CD4-positive, alpha-beta T cell (primary cell): ENCODE measurements at regions not wholly inside any gene's neighbourhood (a gene's known extent, or its start where the extent isn't known, plus 50 kb on each side); places are given as distances from the start of the nearest gene placed in this dataset.

Source experiments
- ATAC-seq: fragments of 200-7000 bp; cut with Tn5 transposase; one replicate; pipeline ENCODE4 v1.10.0; 2022; ENCODE audit warnings: mild to moderate bottlenecking; ENCODE audit not compliant: poor library complexity
- CTCF ChIA-PET: fragments of 350-600 bp; sonication (Branson Sonifier 250); formaldehyde crosslinking; loops from one replicate; lab custom pipeline; 2021; ENCODE audit warnings: antibody characterized with exemption, inconsistent platforms; lab: Charles Lee
- POLR2A ChIA-PET: fragments of 350-600 bp; sonication (Branson Sonifier 250); formaldehyde crosslinking; loops from one replicate; lab custom pipeline; 2021; ENCODE audit warnings: antibody characterized with exemption, inconsistent platforms; lab: Charles Lee
- DNase-seq, 14 experiments: peaks; one replicate each; pipeline ENCODE4 v3.0.0-alpha.2; 2013 to 2020; ENCODE audit warnings: mixed read lengths in 2 of 14
- H3K27ac ChIP-seq, 2 donors: one replicate each; pipeline versions ENCODE4 v1.5.1 to v1.7.0; 2013; ENCODE audit warnings: low read length in 2 of 2, low read depth in 1 of 2, mild to moderate bottlenecking in 1 of 2
- H3K27me3 ChIP-seq, 2 experiments: 1 replicate in 1 of 2; 2 replicates in 1 of 2; pipeline versions ENCODE4 v1.6.1 to v1.7.0; 2013; ENCODE audit warnings: low read length in 2 of 2, control low read depth in 1 of 2, mild to moderate bottlenecking in 1 of 2, moderate library complexity in 1 of 2; ENCODE audit not compliant: insufficient read depth in 2 of 2, control insufficient read depth in 1 of 2
- H3K36me3 ChIP-seq: one replicate; pipeline ENCODE4 v1.6.1; 2013; ENCODE audit warnings: low read length, control low read depth; ENCODE audit not compliant: insufficient read depth
- H3K4me1 ChIP-seq: one replicate; pipeline ENCODE4 v1.6.1; 2013; ENCODE audit warnings: low read length, control low read depth; ENCODE audit not compliant: insufficient read depth
- H3K4me3 ChIP-seq: one replicate; pipeline ENCODE4 v1.5.1; 2013; ENCODE audit warnings: mild to moderate bottlenecking, low read length, moderate library complexity
- H3K9me3 ChIP-seq, 2 experiments: 1 replicate in 1 of 2; 2 replicates in 1 of 2; pipeline versions ENCODE4 v1.6.1 to v1.7.0; 2013; ENCODE audit warnings: low read length in 2 of 2, mild to moderate bottlenecking in 2 of 2, control low read depth in 1 of 2, moderate library complexity in 1 of 2; ENCODE audit not compliant: control insufficient read depth in 1 of 2, insufficient read depth in 1 of 2
- H3K27ac Mint-ChIP-seq: one replicate; pipeline ENCODE4 v1.8.0; 2020; ENCODE audit warnings: mixed read lengths
- H3K27me3 Mint-ChIP-seq: one replicate; pipeline ENCODE4 v1.8.0; 2021; ENCODE audit warnings: mixed read lengths
- H3K36me3 Mint-ChIP-seq: one replicate; pipeline ENCODE4 v1.8.0; 2021; ENCODE audit warnings: low read depth, mixed read lengths
- H3K4me1 Mint-ChIP-seq: one replicate; pipeline ENCODE4 v1.8.0; 2021; ENCODE audit warnings: low read depth, mixed read lengths
- H3K4me3 Mint-ChIP-seq: one replicate; pipeline ENCODE4 v1.8.0; 2020; ENCODE audit warnings: mild to moderate bottlenecking, mixed read lengths
- H3K9me3 Mint-ChIP-seq: one replicate; pipeline ENCODE4 v1.8.0; 2020; ENCODE audit warnings: mixed read lengths
- CTCF ChIP-seq: fragments of 200-600 bp; IDR thresholded peaks from one replicate; pipeline ENCODE4 v1.8.0; 2022; ENCODE audit warnings: antibody characterized with exemption, mild to moderate bottlenecking
- intact Hi-C, 2 experiments: fragments of 100-400 bp; cut with DNase I in 1 of 2; cut with micrococcal nuclease in 1 of 2; formaldehyde crosslinking; loops; one replicate each; pipeline versions ENCODE4 v1.15.1 to v1.9.0; 2023 to 2025; cut with DNase I, micrococcal nuclease

GRCh38 chr5:74406844-74407243 is 233.7 kb downstream of the ENC1 start:
- TF ChIP-seq CTCF, result no peak
- H3K36me3 ChIP-seq, result no peaks in the 10 kb centered on the region
- no peaks in the 10 kb centered on the region for H3K4me1 ChIP-seq
- no peak for DNase-seq
- Mint-ChIP-seq H3K27ac (no peak overlapping the region), H3K27me3 (peaks cover 3% of the 10 kb centered on the region), H3K4me1 (peaks cover 17% of the 10 kb centered on the region), H3K36me3 (no peaks in the 10 kb centered on the region), H3K9me3 (no peaks in the 10 kb centered on the region), H3K4me3 (no peak overlapping the region)
- H3K27me3 ChIP-seq, result no peaks in the 10 kb centered on the region
- intact Hi-C loops, result no loop called here
- H3K9me3 ChIP-seq, result no peaks in the 10 kb centered on the region
- H3K27ac ChIP-seq, result no peak overlapping the region
- ChIA-PET CTCF (no interaction called here), POLR2A (no interaction called here)
- ATAC-seq, result no peak
- no peak overlapping the region for H3K4me3 ChIP-seq

- Mint-ChIP-seq H3K27me3 (peaks cover 3% of the 10 kb centered on the region), H3K27ac (no peak overlapping the region), H3K4me3 (no peak overlapping the region), H3K36me3 (no peaks in the 10 kb centered on the region), H3K9me3 (no peaks in the 10 kb centered on the region), H3K4me1 (peaks cover 23% of the 10 kb centered on the region)
- POLR2A ChIA-PET, result no interaction called here
- intact Hi-C loops, result no loop called here
- H3K27me3 ChIP-seq, result no peaks in the 10 kb centered on the region
- no peaks in the 10 kb centered on the region for H3K4me1 ChIP-seq
- H3K36me3 ChIP-seq, result no peaks in the 10 kb centered on the region
- TF ChIP-seq CTCF, result no peak
- ATAC-seq, result no peak
- no peak for DNase-seq
- no peak overlapping the region for H3K27ac ChIP-seq
- CTCF ChIA-PET, result no interaction called here
- no peaks in the 10 kb centered on the region for H3K9me3 ChIP-seq
- no peak overlapping the region for H3K4me3 ChIP-seq
These were observed 234.9 kb downstream of the ENC1 start for GRCh38 chr5:74405593-74405992.

- peaks cover 23% of the 10 kb centered on the region for H3K4me1 Mint-ChIP-seq
- H3K36me3 ChIP-seq, result no peaks in the 10 kb centered on the region
- ChIA-PET POLR2A (no interaction called here), CTCF (no interaction called here)
- no peak overlapping the region for H3K27ac Mint-ChIP-seq
- H3K27me3 Mint-ChIP-seq, result no peaks in the 10 kb centered on the region
- no peak overlapping the region for H3K4me3 Mint-ChIP-seq
- H3K4me3 ChIP-seq, result no peak overlapping the region
- no peak overlapping the region for H3K27ac ChIP-seq
- intact Hi-C loops, result no loop called here
- no peak for TF ChIP-seq CTCF
- H3K9me3 ChIP-seq, result no peaks in the 10 kb centered on the region
- ATAC-seq, result no peak
- no peaks in the 10 kb centered on the region for H3K36me3 Mint-ChIP-seq
- no peaks in the 10 kb centered on the region for H3K9me3 Mint-ChIP-seq
- no peaks in the 10 kb centered on the region for H3K27me3 ChIP-seq
- no peak for DNase-seq
- no peaks in the 10 kb centered on the region for H3K4me1 ChIP-seq
These were observed 235.7 kb downstream of the ENC1 start for GRCh38 chr5:74404574-74405508.
